ENCODE measurements at regions not wholly inside any gene's neighbourhood (a gene's known extent, or its start where the extent isn't known, plus 50 kb on each side); places are given as distances from the start of the nearest gene placed in this dataset.

- H3K36me3 ChIP-seq (ENCODE audit: control insufficient read depth in 2 of 2, insufficient read depth in 2 of 2, low read length in 1 of 2), result no peaks in the 10 kb centered on the region
- no peak overlapping the region for H3K4me3 ChIP-seq (ENCODE audit: low read depth in 1 of 2, low read length in 2 of 2)
- H3K27ac ChIP-seq (ENCODE audit: low read depth in 2 of 2, low read length in 1 of 2), result no peak overlapping the region
- peaks cover 2 to 3% of the 10 kb centered on the region in 2 donors for H3K4me1 ChIP-seq (ENCODE audit: control insufficient read depth in 2 of 2, insufficient read depth in 2 of 2, low read length in 1 of 2)
- H3K27me3 ChIP-seq (ENCODE audit: control insufficient read depth in 1 of 2, insufficient read depth in 2 of 2, low read length in 2 of 2), result no peaks in the 10 kb centered on the region
- WGBS, 2 donors, result 75 to 85% methylated on average over 7 of the region's 7 CpGs
- H3K9me3 ChIP-seq (ENCODE audit: control insufficient read depth in 2 of 2, insufficient read depth in 1 of 2, low read depth in 1 of 2, low read length in 1 of 2), result no peaks in the 10 kb centered on the region
These were observed 71.6 kb downstream of the MAP1LC3B2 start for GRCh38 chr12:116630762-116631161.

- Histone ChIP-seq H3K4me1 (ENCODE audit: control insufficient read depth in 2 of 2, insufficient read depth in 2 of 2, low read length in 1 of 2) (peaks cover 2 to 3% of the 10 kb centered on the region in 2 donors), H3K27me3 (ENCODE audit: control insufficient read depth in 1 of 2, insufficient read depth in 2 of 2, low read length in 2 of 2) (no peaks in the 10 kb centered on the region), H3K4me3 (ENCODE audit: low read depth in 1 of 2, low read length in 2 of 2) (no peak overlapping the region), H3K36me3 (ENCODE audit: control insufficient read depth in 2 of 2, insufficient read depth in 2 of 2, low read length in 1 of 2) (no peaks in the 10 kb centered on the region), H3K27ac (ENCODE audit: low read depth in 2 of 2, low read length in 1 of 2) (no peak overlapping the region), H3K9me3 (ENCODE audit: control insufficient read depth in 2 of 2, insufficient read depth in 1 of 2, low read depth in 1 of 2, low read length in 1 of 2) (no peaks in the 10 kb centered on the region)
- WGBS, 2 donors, result 73 to 74% methylated on average over 10 of the region's 10 CpGs
These were observed 70.3 kb downstream of the MAP1LC3B2 start for GRCh38 chr12:116629480-116629879.

- H3K27me3 ChIP-seq (ENCODE audit: control insufficient read depth in 1 of 2, insufficient read depth in 2 of 2, low read length in 2 of 2), result no peaks in the 10 kb centered on the region
- no peak overlapping the region for H3K4me3 ChIP-seq (ENCODE audit: low read depth in 1 of 2, low read length in 2 of 2)
- WGBS, 2 donors, result 75 to 85% methylated on average over 1 of the region's 1 CpG
These were observed 69.8 kb downstream of the MAP1LC3B2 start for GRCh38 chr12:116628989-116629388.

GRCh38 chr12:116628450-116628793 lies 69.2 kb downstream of the MAP1LC3B2 start:
- Histone ChIP-seq H3K27ac (ENCODE audit: low read depth in 2 of 2, low read length in 1 of 2) (no peak overlapping the region), H3K36me3 (ENCODE audit: control insufficient read depth in 2 of 2, insufficient read depth in 2 of 2, low read length in 1 of 2) (no peaks in the 10 kb centered on the region), H3K9me3 (ENCODE audit: control insufficient read depth in 2 of 2, insufficient read depth in 1 of 2, low read depth in 1 of 2, low read length in 1 of 2) (no peaks in the 10 kb centered on the region), H3K4me1 (ENCODE audit: control insufficient read depth in 2 of 2, insufficient read depth in 2 of 2, low read length in 1 of 2) (peaks cover 2 to 3% of the 10 kb centered on the region in 2 donors), H3K27me3 (ENCODE audit: control insufficient read depth in 1 of 2, insufficient read depth in 2 of 2, low read length in 2 of 2) (no peaks in the 10 kb centered on the region), H3K4me3 (ENCODE audit: low read depth in 1 of 2, low read length in 2 of 2) (no peak overlapping the region)
- 95 to 96% methylated on average over 10 of the region's 10 CpGs for WGBS, 2 donors

More at GRCh38 chr12:116628989-116629388, 69.8 kb downstream of the MAP1LC3B2 start:
- no peak overlapping the region for H3K27ac ChIP-seq (ENCODE audit: low read depth in 2 of 2, low read length in 1 of 2)
- no peaks in the 10 kb centered on the region for H3K36me3 ChIP-seq (ENCODE audit: control insufficient read depth in 2 of 2, insufficient read depth in 2 of 2, low read length in 1 of 2)
- H3K4me1 ChIP-seq (ENCODE audit: control insufficient read depth in 2 of 2, insufficient read depth in 2 of 2, low read length in 1 of 2), result peaks cover 2 to 3% of the 10 kb centered on the region in 2 donors
- no peaks in the 10 kb centered on the region for H3K9me3 ChIP-seq (ENCODE audit: control insufficient read depth in 2 of 2, insufficient read depth in 1 of 2, low read depth in 1 of 2, low read length in 1 of 2)
